ENCODE measurements at regions not wholly inside any gene's neighbourhood (a gene's known extent, or its start where the extent isn't known, plus 50 kb on each side); places are given as distances from the start of the nearest gene placed in this dataset.

DNA sequence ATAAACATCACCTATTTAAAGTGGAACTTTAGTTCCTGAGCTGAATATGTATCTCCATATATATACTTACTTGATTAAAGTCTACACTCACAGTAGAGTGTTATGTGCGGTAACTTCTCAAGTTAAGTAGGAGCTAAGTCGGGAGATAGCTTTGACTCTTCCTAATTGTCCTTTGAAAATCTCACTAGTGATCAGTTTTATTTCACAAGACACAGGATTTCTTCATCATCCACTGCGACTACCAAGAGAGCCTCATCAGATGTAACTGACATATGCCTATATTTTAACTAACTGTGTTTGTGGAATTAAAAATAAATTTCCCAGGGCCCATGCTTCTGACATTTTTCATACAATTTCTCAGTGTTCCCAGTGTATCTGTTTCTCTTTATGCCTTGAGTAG lies 1664.0 kb downstream of the EFNB2 start:
- Histone ChIP-seq H3K79me1 (ENCODE audit: low read depth in 1 of 2, low read length in 2 of 2) (no peaks in the 10 kb centered on the region), H3K27ac (ENCODE audit: insufficient read depth, low read length) (no peak overlapping the region), H2BK120ac (ENCODE audit: low read depth, low read length) (no peak overlapping the region), H2AK9ac (replicated peaks; ENCODE audit: low read depth, low read length, poor library complexity) (no peak overlapping the region), H3K4me3 (ENCODE audit: insufficient read depth, low read depth, low read length) (no peak overlapping the region), H3K56ac (ENCODE audit: extremely low read depth, insufficient read depth, low read length) (no peak overlapping the region), H3K23ac (ENCODE audit: low read depth, low read length) (no peak overlapping the region), H3K4me1 (ENCODE audit: control insufficient read depth, insufficient read depth, low read length) (no peaks in the 10 kb centered on the region), H3K27me3 (ENCODE audit: control insufficient read depth, insufficient read depth, low read length) (no peaks in the 10 kb centered on the region), H3K4me2 (ENCODE audit: low read depth, low read length) (no peak overlapping the region), H3K9me1 (ENCODE audit: insufficient read depth, low read length) (no peaks in the 10 kb centered on the region), H3K14ac (replicated peaks; ENCODE audit: low read depth, low read length) (no peak overlapping the region), H3K9ac (ENCODE audit: low read depth, low read length) (no peak overlapping the region), H2BK5ac (ENCODE audit: low read depth, low read length, poor library complexity, severe bottlenecking) (no peak overlapping the region), H2AK5ac (ENCODE audit: low read depth, low read length) (no peak overlapping the region), H4K91ac (ENCODE audit: insufficient read depth, low read depth, low read length) (no peak overlapping the region), H2BK20ac (ENCODE audit: low read depth, low read length) (no peak overlapping the region), H4K5ac (ENCODE audit: low read depth, low read length) (no peak overlapping the region), H4K8ac (ENCODE audit: low read depth in 2 of 2, low read length in 2 of 2) (no peak overlapping the region), H2AFZ (replicated peaks; ENCODE audit: low read length, poor library complexity) (no peak overlapping the region), H3K4ac (ENCODE audit: low read depth, low read length) (no peak overlapping the region), H2BK15ac (ENCODE audit: low read depth, low read length) (no peak overlapping the region), H3K9me3 (ENCODE audit: control insufficient read depth, insufficient read depth, low read length) (no peaks in the 10 kb centered on the region), H3K36me3 (ENCODE audit: control insufficient read depth, insufficient read depth, low read length) (no peaks in the 10 kb centered on the region), H3K18ac (ENCODE audit: low read depth, low read length) (no peak overlapping the region), H4K20me1 (ENCODE audit: insufficient read depth, low read length) (no peaks in the 10 kb centered on the region)
- TF ChIP-seq CTCF (conservative IDR thresholded peaks at IDR 0.05; ENCODE audit: low read depth, low read length) (no peak), MAFK (IDR thresholded peaks at IDR 0.05; ENCODE audit: low read depth, low read length) (no peak), POLR2A (IDR thresholded peaks at IDR 0.05; ENCODE audit: low read depth, low read length) (no peak), CHD1 (IDR thresholded peaks at IDR 0.05; ENCODE audit: low read depth, low read length) (no peak), RCOR1 (IDR thresholded peaks at IDR 0.05; ENCODE audit: insufficient replicate concordance, low read length) (no peak), NFE2L2 (IDR thresholded peaks at IDR 0.05; ENCODE audit: low read depth, low read length) (no peak), CEBPB (IDR thresholded peaks at IDR 0.05; ENCODE audit: low read depth, low read length) (no peak), BHLHE40 (IDR thresholded peaks at IDR 0.05; ENCODE audit: low read depth, low read length) (no peak), RAD21 (IDR thresholded peaks at IDR 0.05; ENCODE audit: low read length) (no peak), SMC3 (IDR thresholded peaks at IDR 0.05; ENCODE audit: low read depth, low read length) (no peak), MXI1 (IDR thresholded peaks at IDR 0.05; ENCODE audit: borderline replicate concordance, low read depth, low read length) (no peak), MAZ (IDR thresholded peaks at IDR 0.05; ENCODE audit: borderline replicate concordance, low read depth, low read length) (no peak), RFX5 (IDR thresholded peaks at IDR 0.05; ENCODE audit: low read depth, low read length) (no peak), FOS (IDR thresholded peaks at IDR 0.05; ENCODE audit: low read depth, low read length) (no peak)
- TF ChIP-seq, protein P1, sequence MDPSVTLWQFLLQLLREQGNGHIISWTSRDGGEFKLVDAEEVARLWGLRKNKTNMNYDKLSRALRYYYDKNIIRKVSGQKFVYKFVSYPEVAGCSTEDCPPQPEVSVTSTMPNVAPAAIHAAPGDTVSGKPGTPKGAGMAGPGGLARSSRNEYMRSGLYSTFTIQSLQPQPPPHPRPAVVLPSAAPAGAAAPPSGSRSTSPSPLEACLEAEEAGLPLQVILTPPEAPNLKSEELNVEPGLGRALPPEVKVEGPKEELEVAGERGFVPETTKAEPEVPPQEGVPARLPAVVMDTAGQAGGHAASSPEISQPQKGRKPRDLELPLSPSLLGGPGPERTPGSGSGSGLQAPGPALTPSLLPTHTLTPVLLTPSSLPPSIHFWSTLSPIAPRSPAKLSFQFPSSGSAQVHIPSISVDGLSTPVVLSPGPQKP (IDR thresholded peaks at IDR 0.05; ENCODE audit: borderline replicate concordance, low read depth, low read length): no peak
- TF ChIP-seq, protein P2, sequence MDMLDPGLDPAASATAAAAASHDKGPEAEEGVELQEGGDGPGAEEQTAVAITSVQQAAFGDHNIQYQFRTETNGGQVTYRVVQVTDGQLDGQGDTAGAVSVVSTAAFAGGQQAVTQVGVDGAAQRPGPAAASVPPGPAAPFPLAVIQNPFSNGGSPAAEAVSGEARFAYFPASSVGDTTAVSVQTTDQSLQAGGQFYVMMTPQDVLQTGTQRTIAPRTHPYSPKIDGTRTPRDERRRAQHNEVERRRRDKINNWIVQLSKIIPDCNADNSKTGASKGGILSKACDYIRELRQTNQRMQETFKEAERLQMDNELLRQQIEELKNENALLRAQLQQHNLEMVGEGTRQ (IDR thresholded peaks at IDR 0.05; ENCODE audit: low read depth, low read length): no peak
- ChIA-PET CTCF (no interaction called here), POLR2A (ENCODE audit: unreplicated experiment) (no interaction called here)
- DNase-seq: no peak
- in situ Hi-C loops (cut with MboI; ENCODE audit: low sequenced_read_pairs) (no loop called here), intact Hi-C loops (cut with micrococcal nuclease) (no loop called here), dilution Hi-C loops (cut with HindIII; ENCODE audit: low sequenced_read_pairs, unreplicated experiment) (no loop called here)
- ATAC-seq (ENCODE audit: low read depth): no peak
- WGBS, 2 experiments (ENCODE audit: extremely low coverage in 2 of 2, insufficient read length in 1 of 2): no CpG with 5 or more reads among the region's 3 CpGs
- no TSS peak for BruUV-seq (replicated peaks)

Measured in IMR-90 (cell line).